NCI-H526 (cell line): ENCODE measurements at regions not wholly inside any gene's neighbourhood (a gene's known extent, or its start where the extent isn't known, plus 50 kb on each side); places are given as distances from the start of the nearest gene placed in this dataset.

Source experiments
- DNase-seq, 2 experiments: peaks; one replicate each; lab custom pipeline; 2025; lab: John Stamatoyannopoulos, UW

DNA sequence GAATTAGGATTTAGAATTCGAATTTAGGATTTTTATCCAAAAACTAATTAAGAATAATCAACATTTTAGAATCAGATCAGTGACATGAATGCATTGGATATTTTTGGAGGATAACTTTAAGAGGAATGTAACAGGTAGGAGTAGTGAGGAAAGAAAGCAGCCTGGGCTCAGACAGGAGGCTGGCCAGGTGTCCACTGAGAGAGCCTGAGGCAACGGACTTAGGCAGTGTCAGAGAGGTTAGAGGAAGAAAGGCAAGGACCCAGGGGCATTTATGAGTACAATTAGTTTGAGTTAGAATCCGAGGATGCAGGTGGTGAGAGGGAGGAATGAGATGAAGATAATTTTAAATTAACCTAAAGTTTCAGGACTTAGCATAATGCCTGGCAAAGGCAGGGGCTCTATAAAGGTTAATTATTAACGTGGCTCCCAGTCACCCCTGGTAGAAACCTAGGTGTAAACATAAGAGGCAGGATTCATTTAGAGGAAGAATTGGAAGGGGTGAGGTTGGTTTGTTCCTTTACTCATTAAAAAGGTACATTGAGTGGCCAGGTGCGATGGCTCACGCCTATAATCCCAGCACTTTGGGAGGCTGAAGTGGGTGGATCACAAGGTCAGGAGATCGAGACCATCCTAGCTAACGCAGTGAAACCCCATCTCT, 507.1 kb downstream of the TMEM182 start:
- DNase-seq, result no peak

DNA sequence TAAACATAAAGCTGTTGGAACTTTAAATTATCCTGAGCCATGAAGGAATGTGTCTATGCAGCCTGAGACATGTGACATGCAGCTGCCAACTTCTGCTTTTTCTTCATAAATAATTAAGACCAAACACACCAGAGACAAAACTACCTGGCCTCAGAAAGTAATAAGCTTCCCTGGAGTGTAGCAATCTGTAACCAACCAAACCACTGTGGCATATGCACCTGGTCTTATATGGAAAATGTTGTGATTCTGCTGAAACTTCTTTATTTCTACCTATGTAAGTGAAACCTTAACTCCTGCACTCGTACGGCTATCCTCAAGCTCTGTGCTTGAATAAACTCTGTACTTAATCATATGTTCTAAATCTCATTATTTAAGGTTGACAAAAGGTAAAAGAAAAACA, 515.0 kb downstream of the TMEM182 start:
- DNase-seq, result no peak

DNA sequence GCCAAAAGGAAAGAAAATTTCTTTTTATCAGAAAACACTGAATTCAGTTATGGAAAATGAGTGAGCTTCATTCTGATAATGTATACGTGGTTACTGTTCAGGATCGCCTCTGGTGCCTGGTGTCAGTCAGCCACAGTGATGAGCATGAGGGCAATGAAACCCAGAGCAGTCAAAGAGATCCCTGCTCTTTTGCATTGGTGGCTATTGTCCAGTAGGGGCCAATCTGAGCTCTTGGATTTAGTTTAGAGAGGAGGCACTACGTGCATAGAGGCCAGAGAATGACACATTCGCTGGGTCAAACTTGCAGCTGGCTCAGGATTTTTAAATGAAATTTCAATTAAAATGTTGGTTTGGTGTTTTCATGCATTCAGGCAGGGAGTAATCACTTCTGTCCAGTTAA, 522.9 kb downstream of the TMEM182 start:
- DNase-seq, result no peak

DNA sequence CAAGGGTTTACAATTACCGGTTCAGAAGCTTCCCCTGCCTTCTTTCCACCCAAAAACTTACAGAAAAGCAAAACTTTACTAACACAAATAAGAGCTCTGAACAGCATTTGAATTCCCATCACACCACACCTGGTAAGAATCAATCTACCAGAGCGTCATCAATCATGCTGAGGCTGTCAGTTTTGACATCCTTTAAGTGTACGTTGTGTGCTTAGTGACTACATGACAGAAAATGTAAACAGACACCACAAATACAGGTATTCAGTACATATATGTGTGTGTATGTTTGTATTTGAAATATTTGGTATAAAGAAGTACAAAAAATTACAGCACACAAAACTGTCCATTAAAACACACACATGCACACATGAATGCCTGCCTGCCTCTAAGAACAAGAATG, 523.5 kb downstream of the TMEM182 start:
- DNase-seq, result no peak

DNA sequence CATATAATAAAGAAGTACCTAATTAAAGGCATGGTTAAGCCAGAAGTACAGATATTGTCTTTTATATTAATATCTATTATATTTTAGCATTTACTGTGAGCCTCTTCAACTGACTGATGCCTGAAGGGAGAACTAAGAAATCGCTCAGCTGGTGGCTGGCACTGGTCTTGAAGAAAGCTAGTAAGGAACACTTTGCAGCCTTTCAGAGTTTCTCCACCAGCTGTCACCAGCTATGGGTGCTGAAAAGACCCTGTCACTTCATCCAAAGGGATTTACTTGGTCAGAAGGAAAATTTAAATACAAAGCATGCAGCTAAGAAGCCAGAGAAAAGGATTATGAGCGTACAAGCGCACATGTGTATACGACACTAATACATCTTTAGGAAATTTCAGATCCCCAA, 525.9 kb downstream of the TMEM182 start:
- no peak for DNase-seq

DNA sequence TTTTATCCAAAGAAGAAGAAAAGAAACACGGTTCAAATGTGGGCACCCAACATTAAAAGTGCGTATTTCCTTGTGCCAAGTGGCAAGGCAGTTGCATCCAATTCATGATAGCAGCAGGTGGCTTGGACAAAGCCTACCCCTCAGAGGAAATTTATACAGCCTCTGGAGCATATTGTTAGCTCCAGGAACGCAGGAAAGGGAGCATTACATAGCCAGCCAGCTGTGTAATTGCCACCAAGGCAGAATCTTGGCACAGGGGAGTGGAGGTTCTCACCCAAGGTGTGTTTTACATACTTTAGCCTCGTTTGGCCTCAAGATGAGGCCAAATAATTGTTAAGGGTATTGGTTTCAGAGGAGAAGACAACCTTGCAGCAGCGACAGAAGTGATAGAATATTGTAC, 526.9 kb downstream of the TMEM182 start:
- no peak for DNase-seq

DNA sequence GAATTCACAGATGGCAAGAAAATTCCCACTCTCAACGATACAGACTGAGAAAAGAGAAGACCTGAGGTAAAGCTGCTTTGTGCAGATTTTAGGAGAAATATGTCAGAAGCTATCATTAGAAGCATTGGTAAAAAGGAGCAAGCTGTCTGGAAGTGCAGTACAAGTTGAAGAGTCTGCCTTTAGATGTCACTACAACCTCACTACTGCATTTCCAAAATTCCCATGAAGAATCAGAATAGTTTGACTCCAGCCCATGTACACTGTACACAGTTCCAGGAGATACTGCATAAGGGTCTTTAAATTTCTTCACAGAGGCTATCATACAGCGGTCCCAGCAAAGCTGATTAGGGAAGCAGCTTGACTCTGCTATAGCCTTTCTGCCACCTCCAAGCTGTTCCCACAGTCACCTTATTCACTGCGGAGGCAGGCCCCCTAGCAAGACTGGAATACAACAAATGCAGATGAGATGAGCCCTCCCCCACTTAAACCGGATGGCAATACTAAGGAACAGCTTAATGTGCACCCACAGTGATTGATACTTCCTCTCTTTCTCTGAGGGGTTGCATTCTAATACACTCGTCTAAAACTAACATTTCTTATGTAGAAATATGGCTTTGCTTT, 527.4 kb downstream of the TMEM182 start:
- peak in 1 of 2 experiments; percentile 46 for DNase-seq

DNA sequence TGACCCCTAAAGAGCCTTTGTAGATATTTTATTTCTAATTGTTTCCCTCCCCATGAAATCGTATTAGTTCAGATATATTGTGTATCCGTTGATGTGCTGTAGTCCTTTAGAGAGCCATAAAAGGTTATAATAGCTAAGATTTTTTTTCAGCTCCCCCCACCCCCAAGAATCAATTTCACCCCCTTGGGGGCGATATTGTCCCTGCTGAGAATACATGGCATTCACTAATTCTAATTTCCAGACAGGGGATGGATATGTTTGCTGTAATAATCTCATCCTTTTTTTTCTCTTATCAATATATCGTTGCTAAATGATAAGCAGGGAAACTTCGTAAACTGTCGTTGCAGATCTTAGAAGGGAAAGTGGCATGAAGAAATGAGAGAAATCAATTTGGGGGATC, 530.7 kb downstream of the TMEM182 start:
- peak in 1 of 2 experiments; percentile 26 for DNase-seq

DNA sequence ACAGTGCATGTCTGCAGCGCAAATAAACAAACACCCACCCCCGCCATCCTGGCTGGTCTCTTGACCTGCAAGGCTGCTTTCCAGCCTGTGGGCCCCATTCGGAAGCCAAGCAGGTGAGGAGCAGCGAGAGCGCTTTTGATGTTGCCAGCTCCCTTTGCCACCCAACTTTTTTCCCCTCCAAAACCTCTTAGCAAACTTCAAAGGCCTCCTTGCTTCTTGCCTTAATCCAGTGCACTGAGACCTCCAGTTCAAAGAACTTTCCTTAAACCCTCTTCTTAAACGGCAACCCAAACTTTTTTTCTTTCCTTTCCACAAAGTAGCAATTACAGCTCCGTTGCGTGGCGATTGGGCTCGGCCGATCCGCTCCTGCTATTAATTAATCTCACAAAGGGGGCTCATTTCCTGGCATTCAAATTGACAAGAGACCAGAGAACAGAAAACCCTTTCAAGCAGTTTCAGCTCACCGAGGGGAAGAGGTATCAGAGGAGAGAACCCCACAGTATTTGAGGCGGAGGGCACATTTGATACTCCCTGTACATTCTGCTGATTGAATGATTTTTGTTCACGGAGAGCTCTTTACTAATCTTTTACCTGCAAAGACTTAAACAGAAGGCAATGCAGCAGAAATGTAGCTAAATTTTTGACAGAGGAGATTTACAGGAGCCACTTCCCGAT, 531.4 kb downstream of the TMEM182 start:
- no peak for DNase-seq

DNA sequence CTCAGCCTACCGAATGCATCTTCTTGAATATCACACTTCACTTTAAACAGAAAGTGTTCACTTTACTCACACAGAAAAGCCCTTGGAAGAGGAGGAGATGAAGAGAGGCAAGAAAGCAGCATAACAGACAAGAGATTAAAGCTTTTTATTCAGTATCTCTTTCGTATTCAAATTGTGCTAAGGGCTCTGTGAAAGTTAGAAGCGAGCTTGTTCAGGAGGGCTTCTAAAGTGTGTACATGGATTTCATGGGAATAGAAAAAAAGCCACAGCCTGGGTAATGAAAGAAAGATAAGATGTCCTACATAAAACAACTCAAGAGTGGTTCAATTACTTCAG, 531.9 kb downstream of the TMEM182 start:
- no peak for DNase-seq

DNA sequence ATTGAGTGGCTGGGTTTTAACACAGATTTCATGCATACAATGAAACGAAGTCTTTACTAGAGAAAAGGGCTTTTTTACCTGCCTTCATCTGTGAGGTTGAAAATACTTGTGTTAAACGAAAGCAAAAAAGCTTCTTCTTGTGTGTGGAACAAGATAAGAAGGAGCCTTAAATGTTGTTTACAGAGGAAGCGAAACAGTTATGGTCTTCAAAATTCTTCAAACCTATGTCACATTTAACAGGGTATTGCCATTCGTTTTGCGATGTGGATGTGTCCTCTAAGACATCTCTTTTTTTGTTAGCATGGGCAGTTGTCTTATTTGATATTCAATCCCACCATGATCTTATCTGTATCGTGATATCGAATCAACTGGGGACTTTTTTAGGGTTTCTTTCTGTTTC, 532.6 kb downstream of the TMEM182 start:
- DNase-seq, result no peak

DNA sequence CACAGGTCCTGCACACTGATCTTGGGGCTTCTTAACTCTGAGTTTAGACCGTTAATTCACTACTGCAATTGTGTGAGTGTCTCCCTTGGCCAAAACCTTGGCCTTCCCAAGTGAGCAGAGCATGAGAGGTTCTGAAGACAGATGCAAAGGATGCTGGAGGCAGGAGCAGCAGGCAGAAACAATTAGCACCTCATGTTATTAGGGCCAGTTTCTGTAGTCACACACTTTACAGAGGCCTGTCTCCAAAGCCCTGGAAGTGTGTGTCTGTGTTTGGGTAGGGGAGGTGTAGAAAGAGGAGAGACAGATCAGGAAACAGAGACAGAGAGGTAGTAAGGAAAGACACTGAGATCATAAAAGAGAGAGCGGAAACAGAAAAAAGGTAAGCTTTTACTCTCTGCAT, 533.8 kb downstream of the TMEM182 start:
- no peak for DNase-seq

DNA sequence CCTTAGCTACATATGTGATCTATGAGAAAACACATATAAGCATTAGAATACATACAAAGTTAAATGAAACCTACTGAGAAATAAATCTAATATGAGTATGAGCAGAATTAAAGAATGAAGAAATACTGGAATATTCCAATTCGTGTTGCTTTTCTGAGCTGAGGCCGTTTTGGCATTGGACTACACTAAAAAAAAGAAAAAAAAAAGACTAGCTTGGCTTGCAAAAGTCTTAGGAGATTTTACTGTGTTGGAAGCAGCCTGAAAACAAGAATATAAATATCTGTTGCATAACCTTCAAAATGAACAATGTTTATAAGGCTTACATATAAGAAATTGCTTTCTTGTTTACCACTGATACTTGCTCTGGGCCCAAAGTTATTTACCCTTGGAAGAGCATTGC, 562.8 kb downstream of the TMEM182 start:
- DNase-seq, result no peak

DNA sequence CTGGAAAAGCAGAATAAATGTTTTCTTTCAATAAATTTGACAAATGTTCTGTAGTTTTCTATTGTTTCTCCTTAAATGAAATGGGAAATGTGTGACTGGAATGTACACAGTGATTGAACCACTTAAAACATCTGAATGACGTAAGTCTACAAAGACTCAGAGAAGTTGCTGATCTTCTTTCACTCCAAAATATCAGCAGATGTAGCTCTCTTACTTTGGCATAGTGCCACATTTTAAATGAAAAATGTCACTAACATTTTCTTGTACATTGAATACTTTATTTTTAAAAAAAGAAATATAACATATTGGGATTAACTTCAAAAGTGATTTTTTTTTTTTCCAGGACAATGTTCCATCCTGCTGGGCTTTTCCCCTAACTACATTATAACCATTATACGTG, 565.6 kb downstream of the TMEM182 start:
- DNase-seq, result no peak

DNA sequence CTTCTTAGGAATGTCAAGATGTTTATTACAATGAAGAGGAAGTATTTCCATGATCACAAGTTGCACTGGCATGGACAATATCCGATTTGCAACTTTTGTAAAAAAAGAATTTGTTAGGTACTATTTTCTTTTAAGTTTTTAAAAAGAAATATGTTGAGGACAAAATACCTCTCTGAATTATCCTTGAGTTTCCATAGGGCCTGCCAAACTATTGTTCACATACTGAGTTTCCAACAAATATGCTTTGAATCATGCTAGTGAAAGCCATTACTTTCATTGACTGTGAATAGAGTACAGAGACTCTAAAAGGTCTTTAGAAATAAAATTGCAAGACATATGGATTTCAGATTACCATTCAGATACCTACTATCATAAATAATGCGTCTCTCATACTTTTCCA, 566.1 kb downstream of the TMEM182 start:
- no peak for DNase-seq

DNA sequence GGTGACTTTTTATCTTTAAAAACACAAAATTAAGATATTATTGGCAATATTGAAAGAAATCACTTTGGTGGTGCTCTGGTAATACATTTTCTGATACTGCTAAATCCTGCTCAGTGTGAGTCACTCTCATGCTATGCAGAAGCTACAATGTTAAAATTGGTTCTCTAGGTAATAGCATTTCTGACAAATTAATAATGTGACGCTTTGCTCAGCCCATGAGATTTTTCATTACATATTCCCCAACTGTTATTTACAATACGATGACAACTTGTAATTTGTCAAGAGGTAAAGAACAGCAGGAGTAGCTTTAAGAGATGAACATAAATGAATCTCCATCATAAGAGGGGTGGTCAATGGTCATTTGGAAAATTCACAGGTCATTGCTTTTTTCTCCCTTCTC, 573.6 kb downstream of the TMEM182 start:
- DNase-seq, result no peak

DNA sequence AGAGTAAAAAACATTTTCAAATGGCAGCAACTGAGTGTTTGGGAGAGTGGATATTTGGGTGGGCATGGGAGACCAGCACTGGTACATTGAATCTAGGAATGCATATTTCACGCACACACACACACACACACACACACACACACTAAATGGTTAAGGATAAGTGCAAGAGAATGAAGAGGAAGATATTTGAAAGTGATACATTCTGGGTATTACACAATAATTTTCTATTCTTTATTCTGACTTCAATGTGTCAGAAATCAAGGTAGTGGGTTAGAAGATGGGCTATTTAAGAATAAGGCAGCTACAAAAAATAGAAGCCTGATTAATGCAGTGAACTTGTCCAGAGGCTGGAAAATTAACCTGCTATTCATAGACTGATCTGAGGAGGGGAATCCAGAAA, 577.0 kb downstream of the TMEM182 start:
- no peak for DNase-seq

DNA sequence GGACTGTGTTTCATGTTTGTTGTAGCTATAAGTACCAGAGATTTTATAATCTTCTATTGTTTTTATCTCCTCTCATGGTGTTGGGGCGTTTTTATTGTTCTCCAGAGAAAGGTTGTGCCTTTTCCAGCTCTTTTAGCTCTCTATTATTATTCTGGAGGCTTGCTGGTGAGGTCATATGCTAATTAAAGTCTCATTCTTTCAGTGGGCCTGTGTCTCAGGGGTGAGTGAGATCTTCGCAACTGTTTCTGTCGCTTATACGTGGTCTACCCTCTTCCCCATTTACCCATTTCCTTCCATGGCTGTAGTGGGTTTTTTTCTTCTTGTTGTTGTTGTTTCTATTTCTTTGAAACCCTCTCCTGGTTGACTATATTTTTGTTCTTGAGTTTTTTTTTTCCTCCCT, 584.9 kb downstream of the TMEM182 start:
- no peak for DNase-seq

DNA sequence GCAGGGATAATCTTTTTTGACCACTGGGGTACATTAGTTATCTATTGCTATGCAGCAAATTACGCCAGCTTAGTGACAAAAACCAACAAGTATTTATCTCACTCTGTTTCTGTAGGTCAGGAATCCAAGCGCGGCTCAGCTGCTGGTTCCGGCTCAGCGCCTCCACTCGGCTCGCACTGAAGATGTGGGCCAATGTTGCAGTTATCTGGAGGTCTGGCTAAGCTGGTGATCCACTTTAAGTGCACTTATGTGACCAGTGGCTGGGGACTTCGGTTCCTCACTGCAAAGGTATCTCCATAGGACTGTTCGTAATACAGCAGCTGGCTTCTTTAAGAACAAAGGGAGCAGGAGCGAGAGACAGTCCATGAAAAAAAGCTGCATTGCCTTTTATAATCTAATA, 591.9 kb downstream of the TMEM182 start:
- no peak for DNase-seq

DNA sequence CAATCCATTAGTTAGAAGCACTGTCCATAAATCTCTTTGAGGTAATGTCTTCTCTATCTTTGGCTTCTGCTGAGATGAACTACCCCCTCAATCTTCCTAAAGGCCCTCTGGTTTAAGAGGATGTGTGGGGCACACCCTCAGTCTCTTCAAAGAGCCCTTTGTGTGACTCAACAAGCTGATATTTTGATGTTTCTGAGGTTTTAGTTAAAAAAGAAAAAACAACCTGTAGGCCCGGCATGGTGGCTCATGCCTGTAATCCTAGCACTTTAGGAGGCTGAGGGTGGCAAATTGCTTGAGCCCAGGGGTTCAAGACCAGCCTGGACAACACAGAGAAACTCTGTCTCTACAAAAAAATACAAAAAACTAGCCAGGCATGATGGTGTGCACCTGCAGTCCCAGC, 593.5 kb downstream of the TMEM182 start:
- no peak for DNase-seq

DNA sequence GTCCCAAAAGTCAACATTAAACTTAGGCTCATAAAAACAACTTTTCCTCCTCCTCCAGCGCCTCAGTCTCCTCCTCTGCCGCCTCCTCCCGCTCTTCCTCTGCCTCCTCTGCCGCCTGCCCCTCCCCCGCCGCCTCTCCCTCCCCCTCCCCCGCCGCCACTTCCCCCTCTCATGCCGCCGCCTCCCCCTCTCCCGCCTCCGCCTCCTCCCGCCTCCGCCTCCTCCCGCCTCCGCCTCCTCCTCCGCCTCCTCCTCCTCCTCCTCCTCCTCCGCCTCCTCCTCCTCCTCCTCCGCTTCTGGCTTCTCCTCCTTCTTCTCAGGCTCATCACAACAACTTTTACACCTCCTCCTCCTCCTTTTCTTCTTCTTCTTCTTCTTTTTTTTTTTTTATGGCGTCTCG, 599.9 kb downstream of the TMEM182 start:
- DNase-seq, result no peak

DNA sequence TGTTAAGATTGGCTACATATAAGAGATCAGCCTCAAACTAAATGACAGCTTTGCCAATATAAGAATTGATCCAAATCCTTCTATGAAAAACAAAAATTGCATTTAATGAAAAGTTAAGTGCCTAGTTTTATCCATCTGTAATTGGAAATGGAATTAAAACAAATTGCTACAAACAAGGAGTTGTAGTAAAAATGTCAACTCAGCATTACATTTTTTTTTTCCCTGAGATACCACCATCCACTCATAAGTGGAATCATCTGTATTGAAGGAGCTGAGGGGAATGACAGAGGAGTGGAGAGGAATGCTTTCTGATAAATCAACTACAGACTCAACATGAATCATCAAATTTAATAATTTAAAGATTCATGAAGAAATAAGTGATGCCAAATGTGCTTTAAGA, 601.8 kb downstream of the TMEM182 start:
- DNase-seq, result no peak

DNA sequence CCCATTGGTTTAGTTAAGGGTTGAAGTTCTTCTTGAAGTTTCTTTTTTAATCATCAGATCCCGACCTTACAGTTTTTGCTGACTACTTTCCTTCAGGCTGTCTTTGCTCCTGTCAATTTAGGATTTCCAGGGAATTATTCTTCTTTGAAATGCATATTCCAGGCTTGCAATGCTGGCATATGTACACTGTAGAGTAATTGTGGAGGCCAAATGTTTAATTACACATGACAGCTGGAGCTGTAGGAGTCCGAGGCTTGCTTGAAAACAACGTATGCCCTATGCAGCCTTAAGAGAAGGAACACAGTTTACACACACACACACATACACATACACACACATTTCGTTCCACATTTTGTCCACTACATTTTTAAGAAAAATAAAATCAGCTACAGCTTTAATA, 602.3 kb downstream of the TMEM182 start:
- no peak for DNase-seq

DNA sequence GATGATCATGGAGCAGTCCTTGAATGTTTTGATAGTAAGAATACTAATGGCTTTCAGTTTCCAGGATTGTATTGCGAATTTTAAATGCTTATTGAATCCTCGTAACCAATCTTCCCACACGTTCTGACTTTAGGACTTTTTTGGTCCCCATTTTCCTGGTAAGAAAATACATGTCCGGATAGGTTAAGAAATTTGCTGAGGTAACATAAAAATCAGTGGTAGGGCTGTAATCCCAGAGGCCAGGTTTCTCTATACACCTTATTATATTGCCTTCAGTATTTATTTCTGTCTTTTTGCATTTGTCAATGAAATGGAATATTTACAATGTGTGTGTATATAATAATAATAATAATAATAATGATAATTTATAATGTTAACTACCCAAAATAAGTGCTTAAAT, 603.2 kb downstream of the TMEM182 start:
- no peak for DNase-seq
